KMS-11 (cell line): ENCODE measurements at regions not wholly inside any gene's neighbourhood (a gene's known extent, or its start where the extent isn't known, plus 50 kb on each side); places are given as distances from the start of the nearest gene placed in this dataset.

Experiments used
- H2AFZ ChIP-seq: fragments of 200-600 bp; sonication (generic); 2 replicates; pipeline ENCODE4 v1.6.1; 2016; ENCODE audit warnings: antibody characterized with exemption, mixed run types, low read depth
- H3K27ac ChIP-seq: fragments of 200-600 bp; sonication (generic); 2 replicates; pipeline ENCODE4 v1.6.1; 2016; ENCODE audit warnings: mild to moderate bottlenecking, mixed run types
- H3K27me3 ChIP-seq: fragments of 200-600 bp; sonication (generic); 2 replicates; pipeline ENCODE4 v1.6.1; 2017; ENCODE audit warnings: mild to moderate bottlenecking, low read depth, mixed run types, moderate library complexity; ENCODE audit not compliant: insufficient read depth
- H3K36me3 ChIP-seq: fragments of 200-600 bp; sonication (generic); 2 replicates; pipeline ENCODE4 v1.6.1; 2017; ENCODE audit warnings: mild to moderate bottlenecking, mixed run types; ENCODE audit not compliant: insufficient read depth
- H3K4me1 ChIP-seq: fragments of 200-600 bp; sonication (generic); 2 replicates; pipeline ENCODE4 v1.6.1; 2016; ENCODE audit warnings: mild to moderate bottlenecking, low read depth, mixed run types; ENCODE audit not compliant: poor library complexity, severe bottlenecking
- H3K4me2 ChIP-seq: fragments of 200-600 bp; sonication (generic); 2 replicates; pipeline ENCODE4 v1.7.0; 2016; ENCODE audit warnings: mild to moderate bottlenecking, mixed run types
- H3K4me3 ChIP-seq: fragments of 200-600 bp; sonication (generic); IDR thresholded peaks from 2 replicates; pipeline ENCODE4 v1.6.1; 2017; ENCODE audit warnings: low read depth, low read length, mixed read lengths; ENCODE audit not compliant: insufficient read depth
- H3K79me2 ChIP-seq: fragments of 200-600 bp; sonication (generic); 2 replicates; pipeline ENCODE4 v1.6.1; 2016; ENCODE audit warnings: low read depth, mixed run types; ENCODE audit not compliant: insufficient read depth
- H3K9ac ChIP-seq: fragments of 200-600 bp; sonication (generic); 2 replicates; pipeline ENCODE4 v1.6.1; 2016; ENCODE audit warnings: mild to moderate bottlenecking, mixed run types
- H4K20me1 ChIP-seq: fragments of 200-600 bp; sonication (generic); 2 replicates; pipeline ENCODE4 v1.6.1; 2016; ENCODE audit warnings: mild to moderate bottlenecking, mixed run types; ENCODE audit not compliant: insufficient read depth
- TF ChIP-seq, protein P1 (sequence below): fragments of 200-600 bp; sonication (generic); conservative IDR thresholded peaks from 2 replicates; pipeline ENCODE4 v1.6.1; 2017; ENCODE audit warnings: low read depth, mild to moderate bottlenecking, antibody characterized with exemption, low read length, moderate library complexity, mixed read lengths

DNA sequence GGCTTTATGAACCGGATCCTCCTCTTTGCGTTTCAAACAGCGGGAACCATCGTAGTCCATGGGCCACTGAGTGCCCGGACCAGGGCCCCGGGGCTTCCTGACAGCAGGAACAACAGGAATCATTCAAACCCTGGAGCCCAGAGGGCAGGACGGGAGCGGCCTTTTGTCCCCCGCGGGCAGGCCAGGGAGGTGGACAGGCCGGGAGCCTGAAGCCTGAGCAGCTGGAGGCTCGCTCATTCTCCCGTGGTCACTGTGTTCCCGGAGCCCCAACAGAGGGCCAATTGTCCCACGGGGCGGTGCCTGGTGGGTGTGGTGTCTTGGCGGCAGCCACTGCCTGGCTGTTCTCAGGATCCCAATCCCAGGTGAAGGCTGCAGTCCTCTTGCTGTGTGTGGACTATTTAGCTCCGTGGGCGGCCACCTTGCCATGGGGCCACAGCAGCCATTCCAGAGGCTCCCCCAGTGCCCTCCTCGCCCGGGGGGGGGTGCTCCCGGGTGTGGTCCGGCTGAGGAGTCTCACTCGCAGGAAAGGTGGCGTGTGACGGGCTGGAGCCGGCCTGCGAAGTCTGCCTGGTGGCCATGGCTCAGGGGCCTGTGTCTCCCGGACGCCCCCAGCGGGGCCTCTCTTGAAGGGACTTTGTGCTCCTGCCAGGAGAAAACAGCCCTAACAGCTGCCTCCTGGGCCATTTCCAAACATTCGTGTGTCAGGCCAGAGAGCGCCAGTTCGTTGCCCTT lies 77.2 kb upstream of the BHLHE23 start:
- H3K27me3 ChIP-seq: peaks cover 90% of the 10 kb centered on the region
- TF ChIP-seq, protein P1, sequence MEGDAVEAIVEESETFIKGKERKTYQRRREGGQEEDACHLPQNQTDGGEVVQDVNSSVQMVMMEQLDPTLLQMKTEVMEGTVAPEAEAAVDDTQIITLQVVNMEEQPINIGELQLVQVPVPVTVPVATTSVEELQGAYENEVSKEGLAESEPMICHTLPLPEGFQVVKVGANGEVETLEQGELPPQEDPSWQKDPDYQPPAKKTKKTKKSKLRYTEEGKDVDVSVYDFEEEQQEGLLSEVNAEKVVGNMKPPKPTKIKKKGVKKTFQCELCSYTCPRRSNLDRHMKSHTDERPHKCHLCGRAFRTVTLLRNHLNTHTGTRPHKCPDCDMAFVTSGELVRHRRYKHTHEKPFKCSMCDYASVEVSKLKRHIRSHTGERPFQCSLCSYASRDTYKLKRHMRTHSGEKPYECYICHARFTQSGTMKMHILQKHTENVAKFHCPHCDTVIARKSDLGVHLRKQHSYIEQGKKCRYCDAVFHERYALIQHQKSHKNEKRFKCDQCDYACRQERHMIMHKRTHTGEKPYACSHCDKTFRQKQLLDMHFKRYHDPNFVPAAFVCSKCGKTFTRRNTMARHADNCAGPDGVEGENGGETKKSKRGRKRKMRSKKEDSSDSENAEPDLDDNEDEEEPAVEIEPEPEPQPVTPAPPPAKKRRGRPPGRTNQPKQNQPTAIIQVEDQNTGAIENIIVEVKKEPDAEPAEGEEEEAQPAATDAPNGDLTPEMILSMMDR: no peak
- no peak overlapping the region for H2AFZ ChIP-seq
- H3K4me1 ChIP-seq: no peaks in the 10 kb centered on the region
- H3K79me2 ChIP-seq: no peaks in the 10 kb centered on the region
- no peak overlapping the region for H3K4me2 ChIP-seq
- no peaks in the 10 kb centered on the region for H3K36me3 ChIP-seq
- no peak overlapping the region for H3K4me3 ChIP-seq
- no peak overlapping the region for H3K9ac ChIP-seq
- no peaks in the 10 kb centered on the region for H4K20me1 ChIP-seq
- H3K27ac ChIP-seq: no peak overlapping the region

DNA sequence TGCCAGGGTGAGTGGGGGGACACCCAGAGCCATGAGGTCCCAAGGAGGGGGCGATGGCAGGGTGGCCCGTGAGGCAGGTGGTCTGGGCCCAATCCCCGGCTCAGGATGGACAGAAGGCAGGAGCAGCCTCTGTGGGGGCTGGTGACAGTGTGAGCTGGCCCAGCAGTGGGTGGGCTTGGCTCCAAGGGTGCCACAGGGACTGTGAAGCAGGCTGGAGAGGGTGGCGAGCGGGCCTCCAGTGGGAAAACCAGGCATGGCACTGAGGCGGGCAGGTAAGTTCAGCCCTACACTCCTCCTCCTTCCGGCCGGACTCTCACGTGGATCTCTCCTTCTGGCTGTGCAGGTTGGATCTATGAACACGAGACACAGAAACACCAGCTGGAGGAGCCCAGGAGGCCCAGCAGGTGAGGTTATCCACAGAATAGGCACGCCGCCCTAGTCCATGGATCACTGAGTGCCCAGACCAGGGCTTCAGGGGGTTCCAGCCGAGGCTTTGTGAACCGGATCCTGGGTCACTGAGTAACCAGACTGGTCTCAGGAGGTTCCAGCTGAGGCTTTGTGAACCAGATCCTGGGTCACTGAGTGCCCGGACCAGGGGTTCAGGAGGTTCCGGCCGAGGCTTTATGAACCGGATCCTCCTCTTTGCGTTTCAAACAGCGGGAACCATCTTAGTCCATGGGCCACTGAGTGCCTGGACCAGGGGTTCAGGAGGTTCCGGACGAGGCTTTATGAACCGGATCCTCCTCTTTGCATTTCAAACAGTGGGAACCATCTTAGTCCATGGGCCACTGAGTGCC lies 76.4 kb upstream of the BHLHE23 start:
- TF ChIP-seq, protein P1: no peak
- H3K4me2 ChIP-seq: no peak overlapping the region
- H3K9ac ChIP-seq: no peak overlapping the region
- H3K27ac ChIP-seq: no peak overlapping the region
- no peaks in the 10 kb centered on the region for H3K36me3 ChIP-seq
- no peaks in the 10 kb centered on the region for H3K4me1 ChIP-seq
- H3K4me3 ChIP-seq: no peak overlapping the region
- H2AFZ ChIP-seq: no peak overlapping the region
- H4K20me1 ChIP-seq: no peaks in the 10 kb centered on the region
- H3K79me2 ChIP-seq: no peaks in the 10 kb centered on the region
- peaks cover 88% of the 10 kb centered on the region for H3K27me3 ChIP-seq

DNA sequence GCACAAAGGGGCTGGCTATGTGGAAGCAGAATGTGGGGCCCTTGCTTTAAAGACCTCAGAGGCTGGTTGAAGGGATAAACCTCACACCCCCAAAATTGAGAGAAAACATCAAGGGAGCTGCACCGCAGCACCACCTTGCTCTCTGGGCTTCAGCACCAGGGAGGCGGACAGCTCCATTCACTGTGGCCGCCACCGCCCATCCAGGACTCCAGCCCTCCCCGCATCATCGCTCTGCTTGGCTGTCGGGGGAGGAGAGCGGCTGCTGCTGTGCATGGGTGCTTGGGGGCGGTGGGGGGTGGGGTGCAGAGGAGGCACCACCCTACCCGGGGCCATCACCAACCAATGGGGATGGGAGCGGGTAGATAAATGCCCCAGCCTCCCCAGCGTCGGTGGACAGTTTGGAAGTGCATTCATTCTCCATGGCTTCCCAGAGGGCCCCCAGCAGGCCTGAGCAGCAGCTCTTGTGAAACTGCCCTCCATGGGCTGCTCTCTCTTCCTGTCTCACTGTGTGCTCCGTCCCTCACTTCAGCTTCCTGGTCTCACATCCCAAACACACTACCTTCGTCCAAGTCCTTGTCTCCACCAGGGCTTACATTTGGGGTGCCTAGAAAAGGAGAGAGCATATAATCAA lies 75.7 kb upstream of the BHLHE23 start:
- no peak overlapping the region for H3K4me2 ChIP-seq
- no peak overlapping the region for H3K9ac ChIP-seq
- H2AFZ ChIP-seq: no peak overlapping the region
- peaks cover 88% of the 10 kb centered on the region for H3K27me3 ChIP-seq
- H3K27ac ChIP-seq: no peak overlapping the region
- no peaks in the 10 kb centered on the region for H4K20me1 ChIP-seq
- H3K79me2 ChIP-seq: no peaks in the 10 kb centered on the region
- H3K36me3 ChIP-seq: no peaks in the 10 kb centered on the region
- no peaks in the 10 kb centered on the region for H3K4me1 ChIP-seq
- no peak overlapping the region for H3K4me3 ChIP-seq
- TF ChIP-seq, protein P1: no peak

DNA sequence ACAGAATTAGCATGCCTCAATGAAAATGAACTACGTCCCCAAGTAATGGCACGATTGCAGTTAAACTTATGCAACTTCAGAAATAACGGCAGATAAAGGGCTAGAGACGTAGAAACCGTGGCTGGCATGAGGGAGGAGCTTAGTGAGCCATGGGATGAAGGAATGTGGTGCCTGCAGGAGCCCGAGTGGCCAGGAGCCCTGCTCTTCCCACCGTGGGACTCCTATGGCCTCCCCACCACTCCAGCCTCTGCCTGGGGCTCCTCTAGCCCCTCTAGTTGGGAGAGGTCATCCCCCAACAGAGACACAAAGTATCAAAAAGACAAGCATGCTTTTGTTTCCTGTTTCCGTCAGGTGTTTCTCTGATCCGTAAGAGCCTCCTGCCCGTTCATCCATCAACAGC lies 75.1 kb upstream of the BHLHE23 start:
- H3K27me3 ChIP-seq: peaks cover 88% of the 10 kb centered on the region
- no peaks in the 10 kb centered on the region for H3K36me3 ChIP-seq
- no peaks in the 10 kb centered on the region for H3K4me1 ChIP-seq
- H2AFZ ChIP-seq: no peak overlapping the region
- TF ChIP-seq, protein P1: no peak
- H3K4me2 ChIP-seq: no peak overlapping the region
- no peak overlapping the region for H3K27ac ChIP-seq
- no peaks in the 10 kb centered on the region for H4K20me1 ChIP-seq
- H3K9ac ChIP-seq: no peak overlapping the region
- no peak overlapping the region for H3K4me3 ChIP-seq
- H3K79me2 ChIP-seq: no peaks in the 10 kb centered on the region
